Esophagus squamous epithelium (tissue), 5 donors: ENCODE measurements at regions not wholly inside any gene's neighbourhood (a gene's known extent, or its start where the extent isn't known, plus 50 kb on each side); places are given as distances from the start of the nearest gene placed in this dataset.

Experiments used
- DNase-seq: peaks from one replicate; lab custom pipeline; 2025; lab: John Stamatoyannopoulos, UW
- H3K27ac ChIP-seq, 4 donors: fragments of 200-600 bp; sonication (generic); one replicate each; pipeline ENCODE4 v1.5.1; 2016 to 2019; ENCODE audit warnings: mild to moderate bottlenecking in 1 of 4
- H3K27me3 ChIP-seq, 4 donors: fragments of 200-600 bp; sonication (generic); 1 replicate in 3 of 4; 2 replicates in 1 of 4; pipeline versions ENCODE4 v1.5.1 to v1.6.0; 2017 to 2021; ENCODE audit warnings: antibody characterized with exemption in 1 of 4
- H3K36me3 ChIP-seq, 3 donors: fragments of 200-600 bp; sonication (generic); one replicate each; pipeline ENCODE4 v1.5.1; 2016 to 2019
- H3K4me1 ChIP-seq, 3 donors: fragments of 200-600 bp; sonication (generic); one replicate each; pipeline ENCODE4 v1.5.1; 2017 to 2019
- H3K4me3 ChIP-seq, 4 donors: fragments of 200-600 bp; sonication (generic); 1 replicate in 3 of 4; 2 replicates in 1 of 4; pipeline ENCODE4 v1.5.1; 2016 to 2019; ENCODE audit warnings: mild to moderate bottlenecking in 2 of 4, moderate library complexity in 1 of 4
- H3K9me3 ChIP-seq, 3 donors: fragments of 200-600 bp; sonication (generic); one replicate each; pipeline ENCODE4 v1.5.1; 2016 to 2019
- POLR2A ChIP-seq, 4 donors: fragments of 450-650 bp; IDR thresholded peaks; one replicate each; pipeline ENCODE4 v1.6.1; 2017; ENCODE audit warnings: antibody characterized with exemption in 4 of 4, mild to moderate bottlenecking in 4 of 4, moderate library complexity in 3 of 4
- WGBS, 2 donors: methylation state at CpG; one replicate each; pipeline ENCODE4 v1.1.5; 2018; 5-methylcytosine and 5-hydroxymethylcytosine counted together
- intact Hi-C: fragments of 100-400 bp; cut with DNase I; formaldehyde crosslinking; loops from one replicate; pipeline ENCODE4 v1.15.0; 2022
- TF ChIP-seq, protein P1 (sequence below), 6 experiments: fragments of 450-650 bp in 4 of 6; fragments of 200-600 bp in 2 of 6; sonication (generic) in 2 of 6; IDR thresholded peaks; one replicate each; pipeline ENCODE4 v1.5.1; 2016 to 2019; ENCODE audit warnings: antibody characterized with exemption in 6 of 6, mild to moderate bottlenecking in 4 of 6, moderate library complexity in 4 of 6
- donor health status: DM: yes; HTN: yes; CAD: no.

DNA sequence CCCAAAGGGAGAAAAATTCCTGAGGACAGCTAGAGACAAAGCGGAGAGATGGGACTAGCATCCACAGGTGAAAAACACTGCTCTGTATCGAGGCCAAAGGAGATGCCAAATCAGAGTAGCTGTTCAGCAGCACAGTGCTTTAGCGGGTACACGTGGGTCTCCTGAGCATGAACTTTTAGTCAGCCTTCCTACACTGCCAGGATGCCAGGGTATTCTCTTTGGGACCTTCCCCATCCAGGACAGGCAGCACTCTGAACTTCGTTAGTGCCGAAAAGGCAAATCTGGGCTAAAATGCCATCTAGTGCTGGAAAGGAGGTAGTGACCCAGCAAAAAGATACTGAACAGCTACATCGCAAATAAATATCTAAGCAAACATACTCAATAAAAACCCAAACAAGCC lies 64.9 kb downstream of the C6orf58 start:
- Histone ChIP-seq H3K27me3 (peaks cover 0 to 10% (median 0%) of the 10 kb centered on the region in 4 donors), H3K4me1 (no peaks in the 10 kb centered on the region), H3K36me3 (no peaks in the 10 kb centered on the region), H3K4me3 (no peak overlapping the region), H3K9me3 (no peaks in the 10 kb centered on the region), H3K27ac (no peak overlapping the region)
- WGBS, 2 donors: 29 to 30% methylated on average over 7 of the region's 7 CpGs
- no peak for TF ChIP-seq POLR2A (IDR thresholded peaks at IDR 0.05)
- TF ChIP-seq, protein P1, sequence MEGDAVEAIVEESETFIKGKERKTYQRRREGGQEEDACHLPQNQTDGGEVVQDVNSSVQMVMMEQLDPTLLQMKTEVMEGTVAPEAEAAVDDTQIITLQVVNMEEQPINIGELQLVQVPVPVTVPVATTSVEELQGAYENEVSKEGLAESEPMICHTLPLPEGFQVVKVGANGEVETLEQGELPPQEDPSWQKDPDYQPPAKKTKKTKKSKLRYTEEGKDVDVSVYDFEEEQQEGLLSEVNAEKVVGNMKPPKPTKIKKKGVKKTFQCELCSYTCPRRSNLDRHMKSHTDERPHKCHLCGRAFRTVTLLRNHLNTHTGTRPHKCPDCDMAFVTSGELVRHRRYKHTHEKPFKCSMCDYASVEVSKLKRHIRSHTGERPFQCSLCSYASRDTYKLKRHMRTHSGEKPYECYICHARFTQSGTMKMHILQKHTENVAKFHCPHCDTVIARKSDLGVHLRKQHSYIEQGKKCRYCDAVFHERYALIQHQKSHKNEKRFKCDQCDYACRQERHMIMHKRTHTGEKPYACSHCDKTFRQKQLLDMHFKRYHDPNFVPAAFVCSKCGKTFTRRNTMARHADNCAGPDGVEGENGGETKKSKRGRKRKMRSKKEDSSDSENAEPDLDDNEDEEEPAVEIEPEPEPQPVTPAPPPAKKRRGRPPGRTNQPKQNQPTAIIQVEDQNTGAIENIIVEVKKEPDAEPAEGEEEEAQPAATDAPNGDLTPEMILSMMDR (IDR thresholded peaks at IDR 0.05): peak in 5 of 6 experiments; percentile 40 to 62 (median 45)
- DNase-seq: no peak
- intact Hi-C loops: loop anchor here (5.0 kb wide), 1 partner anchor 85 kb away; no protein-coding TSS in a partner anchor
